22Rv1 (cell line): ENCODE measurements at regions not wholly inside any gene's neighbourhood (a gene's known extent, or its start where the extent isn't known, plus 50 kb on each side); places are given as distances from the start of the nearest gene placed in this dataset.
"Not testable (repeated sequence)": the region's sequence is repeated elsewhere in the genome, so short reads cannot be mapped to it uniquely, and the experiment has no call there.

Experiments
- H3K27ac ChIP-seq: fragments of 450-650 bp; 2 replicates; pipeline ENCODE4 v1.5.1; 2017
- CTCF ChIP-seq: fragments of 450-650 bp; IDR thresholded peaks from 2 replicates; pipeline ENCODE4 v1.5.1; 2017; ENCODE audit warnings: mild to moderate bottlenecking
- ZFX ChIP-seq: fragments of 450-650 bp; IDR thresholded peaks from 2 replicates; pipeline ENCODE4 v1.6.1; 2017; ENCODE audit warnings: antibody characterized with exemption, borderline replicate concordance

GRCh38 chr6:164356814-164357213, 942.3 kb downstream of the QKI start:
- TF ChIP-seq CTCF (no peak), ZFX (no peak)
- H3K27ac ChIP-seq = no peak overlapping the region

- H3K27ac ChIP-seq = no peak overlapping the region
- TF ChIP-seq CTCF (no peak), ZFX (no peak)
Measured at GRCh38 chr6:164347455-164347854, 932.9 kb downstream of the QKI start.

GRCh38 chr6:164346631-164347030, 932.1 kb downstream of the QKI start:
- H3K27ac ChIP-seq = no peak overlapping the region
- TF ChIP-seq CTCF (no peak), ZFX (no peak)

GRCh38 chr6:164345806-164346496, 931.4 kb downstream of the QKI start:
- TF ChIP-seq ZFX (no peak), CTCF (no peak)
- H3K27ac ChIP-seq = no peak overlapping the region

GRCh38 chr6:164345327-164345726, 930.8 kb downstream of the QKI start:
- H3K27ac ChIP-seq = no peak overlapping the region
- TF ChIP-seq ZFX (no peak), CTCF (no peak)

- H3K27ac ChIP-seq = no peak overlapping the region
Measured at GRCh38 chr6:164344801-164345291, 930.3 kb downstream of the QKI start.

GRCh38 chr6:164339442-164339841, 924.9 kb downstream of the QKI start:
- not testable (repeated sequence) for H3K27ac ChIP-seq

More at GRCh38 chr6:164344801-164345291, 930.3 kb downstream of the QKI start:
- TF ChIP-seq ZFX = no peak
- TF ChIP-seq CTCF = no peak
